ENCODE measurements at regions not wholly inside any gene's neighbourhood (a gene's known extent, or its start where the extent isn't known, plus 50 kb on each side); places are given as distances from the start of the nearest gene placed in this dataset.
"Not testable (repeated sequence)": the region's sequence is repeated elsewhere in the genome, so short reads cannot be mapped to it uniquely, and the experiment has no call there.

DNA sequence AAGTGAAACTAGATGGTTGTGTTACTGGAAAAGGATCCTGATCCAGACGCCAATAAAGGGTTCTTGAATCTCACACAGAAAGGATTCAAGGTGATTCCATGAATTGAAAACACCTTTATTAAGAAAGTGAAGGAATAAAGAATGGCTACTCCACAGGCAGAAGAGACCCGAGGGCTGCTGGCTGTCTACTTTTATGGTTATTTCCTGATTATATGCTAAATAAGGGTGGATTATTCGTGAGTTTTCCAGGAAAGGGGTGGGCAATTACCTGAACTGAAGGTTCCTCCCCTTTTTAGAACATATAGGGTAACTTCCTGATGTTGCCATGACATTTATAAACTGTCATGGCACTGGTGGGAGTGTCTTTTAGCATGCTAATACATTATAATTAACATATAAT is 50.9 kb upstream of the WARS2 start:
- TF ChIP-seq, protein P1, sequence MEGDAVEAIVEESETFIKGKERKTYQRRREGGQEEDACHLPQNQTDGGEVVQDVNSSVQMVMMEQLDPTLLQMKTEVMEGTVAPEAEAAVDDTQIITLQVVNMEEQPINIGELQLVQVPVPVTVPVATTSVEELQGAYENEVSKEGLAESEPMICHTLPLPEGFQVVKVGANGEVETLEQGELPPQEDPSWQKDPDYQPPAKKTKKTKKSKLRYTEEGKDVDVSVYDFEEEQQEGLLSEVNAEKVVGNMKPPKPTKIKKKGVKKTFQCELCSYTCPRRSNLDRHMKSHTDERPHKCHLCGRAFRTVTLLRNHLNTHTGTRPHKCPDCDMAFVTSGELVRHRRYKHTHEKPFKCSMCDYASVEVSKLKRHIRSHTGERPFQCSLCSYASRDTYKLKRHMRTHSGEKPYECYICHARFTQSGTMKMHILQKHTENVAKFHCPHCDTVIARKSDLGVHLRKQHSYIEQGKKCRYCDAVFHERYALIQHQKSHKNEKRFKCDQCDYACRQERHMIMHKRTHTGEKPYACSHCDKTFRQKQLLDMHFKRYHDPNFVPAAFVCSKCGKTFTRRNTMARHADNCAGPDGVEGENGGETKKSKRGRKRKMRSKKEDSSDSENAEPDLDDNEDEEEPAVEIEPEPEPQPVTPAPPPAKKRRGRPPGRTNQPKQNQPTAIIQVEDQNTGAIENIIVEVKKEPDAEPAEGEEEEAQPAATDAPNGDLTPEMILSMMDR (IDR thresholded peaks at IDR 0.05), result no peak
- no peak for ATAC-seq (ENCODE audit: low FRiP score)
- no peak for DNase-seq (ENCODE audit: low spot score)

DNA sequence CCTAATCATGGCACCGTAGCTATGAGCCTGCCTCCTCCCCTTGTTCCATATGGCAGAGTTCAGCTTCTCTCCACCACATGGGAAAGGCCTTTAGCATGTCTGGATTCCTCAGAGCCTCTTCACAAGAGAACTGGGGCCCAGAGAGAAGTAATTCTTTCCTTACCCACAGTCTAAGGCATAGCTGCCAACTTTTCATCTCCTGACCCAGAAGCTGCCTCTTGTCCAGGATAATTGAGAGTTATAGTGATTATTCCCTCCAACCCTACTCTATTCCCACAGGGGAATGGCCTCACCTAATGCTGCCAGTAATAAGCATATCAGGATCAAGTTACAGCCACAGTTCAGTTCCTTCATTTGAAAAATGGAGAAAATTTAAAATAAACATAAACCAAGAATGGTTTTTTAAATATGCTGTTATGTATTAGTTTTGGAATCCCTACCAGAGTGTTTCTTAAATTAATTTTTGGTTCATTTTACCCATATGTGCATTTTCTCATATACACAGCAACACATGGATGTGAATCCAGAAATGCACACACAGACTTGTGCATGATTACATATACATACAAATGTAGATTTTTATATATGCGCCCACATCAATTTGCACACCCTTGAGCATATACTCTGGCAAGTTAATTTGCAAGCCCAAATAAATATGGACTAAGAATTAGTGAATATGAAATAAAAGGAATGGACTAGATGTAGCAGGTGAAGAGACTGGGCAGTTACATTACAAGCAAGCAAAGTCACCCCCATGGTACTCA is 63.9 kb upstream of the WARS2 start:
- TF ChIP-seq, protein P1 (IDR thresholded peaks at IDR 0.05), result no peak
- no peak for ATAC-seq (ENCODE audit: low FRiP score)
- no peak for DNase-seq (ENCODE audit: low spot score)

DNA sequence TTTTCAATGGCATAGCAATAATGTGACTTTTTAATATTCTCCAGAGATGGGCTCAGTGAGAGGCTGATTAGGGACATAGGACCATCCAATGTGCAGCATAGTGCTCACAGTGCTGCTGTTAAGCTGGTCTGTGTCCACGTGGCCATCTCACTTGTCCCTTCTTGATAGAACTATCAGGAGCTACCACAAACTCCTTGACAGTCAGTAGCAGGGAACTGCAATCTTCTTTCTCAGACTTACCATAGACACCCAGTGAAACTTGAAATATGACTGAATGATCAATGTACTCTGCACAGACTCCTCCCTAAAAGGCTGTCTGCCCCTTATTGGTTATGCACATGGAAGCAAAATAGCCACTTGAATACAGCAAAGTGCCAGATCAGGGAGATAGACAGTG is 64.5 kb upstream of the WARS2 start:
- ATAC-seq (ENCODE audit: low FRiP score) (no peak), DNase-seq (ENCODE audit: low spot score) (no peak)
- TF ChIP-seq, protein P1 (IDR thresholded peaks at IDR 0.05), result no peak

DNA sequence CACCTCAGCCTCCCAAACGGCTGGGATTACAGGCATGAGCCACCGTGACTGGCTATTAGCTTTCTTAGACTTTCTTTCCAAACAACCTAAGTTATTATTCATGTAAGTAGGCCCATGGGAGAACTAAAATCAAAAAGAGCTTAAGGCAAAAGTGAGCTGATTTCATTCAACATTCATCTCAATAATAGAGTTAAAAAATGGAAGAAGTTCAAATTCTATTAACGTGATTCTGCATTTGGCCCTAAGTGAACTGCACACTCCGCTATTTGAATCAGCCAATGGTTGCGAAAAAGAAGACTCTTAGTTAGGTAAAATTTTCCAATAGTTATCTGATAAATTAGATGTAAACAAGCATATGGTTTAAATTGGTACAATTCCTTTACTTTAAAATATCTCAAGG is 68.6 kb upstream of the WARS2 start:
- ATAC-seq (ENCODE audit: low FRiP score) (no peak), DNase-seq (ENCODE audit: low spot score) (no peak)
- TF ChIP-seq, protein P1 (IDR thresholded peaks at IDR 0.05), result no peak

DNA sequence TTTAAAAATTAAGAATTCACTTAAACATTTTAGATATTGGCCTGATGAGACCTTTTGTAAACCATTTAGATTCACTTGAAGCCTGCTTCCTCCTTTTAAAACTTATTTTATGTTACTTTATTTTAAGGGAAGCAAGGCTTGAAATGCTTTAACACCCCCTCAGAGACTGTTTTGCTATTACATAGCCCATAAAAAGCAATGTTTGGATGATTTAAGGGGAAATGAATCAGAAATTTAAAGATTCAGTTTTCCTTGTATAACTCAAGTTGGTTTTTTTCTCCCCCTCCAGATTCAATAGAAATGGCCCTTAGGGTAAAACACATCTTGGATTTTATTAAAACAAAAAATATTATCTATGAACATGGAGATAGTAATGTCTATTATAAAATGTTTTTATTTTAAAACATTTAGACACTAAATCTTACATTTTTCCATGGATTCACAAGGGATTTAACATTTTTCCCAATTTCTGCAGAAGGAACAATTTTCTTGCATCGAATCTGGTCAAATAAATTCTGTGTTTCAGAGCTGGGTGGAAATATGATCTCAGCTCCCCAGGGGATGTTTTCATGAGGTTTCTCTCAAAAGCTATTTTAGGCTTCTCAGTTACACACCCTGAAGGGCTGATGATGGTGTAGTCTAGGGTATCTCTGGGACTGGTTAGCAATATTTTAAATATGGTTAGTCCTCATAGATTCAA is 69.3 kb upstream of the WARS2 start:
- DNase-seq (ENCODE audit: low spot score) (no peak), ATAC-seq (ENCODE audit: low FRiP score) (no peak)
- TF ChIP-seq, protein P1 (IDR thresholded peaks at IDR 0.05), result no peak

DNA sequence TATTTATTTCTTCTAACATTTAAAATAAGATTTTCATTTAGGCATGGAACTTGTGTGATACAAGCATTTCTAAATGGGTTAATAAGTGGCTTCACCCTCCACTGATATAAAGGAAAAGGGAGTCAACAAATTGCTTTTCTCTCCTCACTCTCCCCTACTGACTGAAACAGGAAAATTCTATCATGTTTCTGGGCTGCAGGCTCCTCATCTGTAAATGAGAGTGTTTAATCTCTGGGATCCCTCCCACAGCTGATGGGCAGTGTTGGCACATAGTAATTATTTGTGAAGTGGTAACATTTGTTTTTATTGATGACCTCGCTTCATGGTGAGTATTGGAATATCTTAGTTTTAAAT is 69.8 kb upstream of the WARS2 start:
- ATAC-seq (ENCODE audit: low FRiP score) (no peak), DNase-seq (ENCODE audit: low spot score) (no peak)
- TF ChIP-seq, protein P1 (IDR thresholded peaks at IDR 0.05), result no peak

DNA sequence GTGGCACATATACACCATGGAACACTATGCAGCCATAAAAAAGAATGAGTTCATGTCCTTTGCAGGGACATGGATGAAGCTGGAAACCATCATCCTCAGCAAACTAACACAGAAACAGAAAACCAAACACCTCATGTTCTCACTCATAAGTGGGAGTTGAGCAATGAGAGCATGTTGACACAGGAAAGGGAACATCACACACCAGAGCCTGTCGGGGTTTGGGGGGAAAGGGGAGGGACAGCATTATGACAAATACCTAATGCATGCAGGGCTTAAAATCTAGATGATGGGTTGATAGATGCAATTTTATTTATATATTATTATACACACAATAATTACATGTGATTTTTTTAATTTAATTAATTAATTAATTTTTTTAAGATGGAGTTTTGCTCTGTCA is 72.8 kb upstream of the WARS2 start:
- not testable (repeated sequence) for ATAC-seq (ENCODE audit: low FRiP score); DNase-seq (ENCODE audit: low spot score)

DNA sequence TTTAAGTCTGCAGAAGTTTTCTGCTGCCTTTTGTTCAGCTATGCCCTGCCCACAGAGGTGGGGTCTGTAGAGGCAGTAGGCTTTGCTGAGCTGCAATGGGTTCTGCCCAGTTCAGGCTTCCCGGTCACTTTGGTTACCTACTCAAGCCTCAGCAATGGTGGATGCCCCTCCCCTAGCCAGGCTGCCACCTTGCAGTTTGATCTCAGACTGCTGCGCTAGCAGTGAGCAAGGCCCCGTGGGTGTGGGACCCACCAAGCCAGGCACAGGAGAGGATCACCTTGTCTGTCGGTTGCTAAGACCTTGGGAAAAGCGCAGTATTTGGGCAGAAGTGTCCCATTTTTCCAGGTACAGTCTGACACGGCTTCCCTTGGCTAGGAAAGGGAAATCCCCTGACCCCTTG is 74.5 kb upstream of the WARS2 start:
- DNase-seq (ENCODE audit: low spot score), result not testable (repeated sequence)

More for the DNA sequence above, 74.5 kb upstream of the WARS2 start:
- not testable (repeated sequence) for ATAC-seq (ENCODE audit: low FRiP score)
